PC-9 (cell line): ENCODE measurements at regions not wholly inside any gene's neighbourhood (a gene's known extent, or its start where the extent isn't known, plus 50 kb on each side); places are given as distances from the start of the nearest gene placed in this dataset.

ENCODE experiments used
- CTCF ChIP-seq: fragments of 200-600 bp; sonication (generic); conservative IDR thresholded peaks from 2 replicates; pipeline ENCODE4 v1.6.1; 2017; ENCODE audit warnings: mixed run types, antibody characterized with exemption, mild to moderate bottlenecking, moderate library complexity
- EZH2 ChIP-seq: fragments of 200-600 bp; sonication (generic); IDR thresholded peaks from 2 replicates; pipeline ENCODE4 v1.8.0; 2017; ENCODE audit warnings: antibody characterized with exemption, low read depth

DNA sequence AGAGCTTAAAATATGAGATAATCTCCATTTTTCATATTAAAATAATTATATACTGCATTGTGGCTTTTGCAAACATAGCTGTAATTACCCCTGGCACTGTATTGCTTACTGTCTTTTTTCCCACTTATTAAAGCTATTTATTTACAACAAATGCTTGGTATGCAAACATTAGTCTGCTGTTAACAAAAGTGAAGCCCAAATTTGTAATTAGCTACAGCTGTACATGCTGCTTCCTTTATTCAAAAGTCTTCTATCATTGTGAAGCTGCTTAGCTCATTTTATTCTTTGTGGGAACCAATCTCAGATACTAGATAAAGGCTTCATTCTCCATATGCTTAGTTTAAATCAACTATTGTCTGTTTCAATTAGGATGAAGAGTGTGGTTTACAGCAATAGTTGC lies 425.8 kb upstream of the FOXG1 start:
- TF ChIP-seq EZH2 (no peak), CTCF (no peak)
